H9 (cell line): ENCODE measurements at regions not wholly inside any gene's neighbourhood (a gene's known extent, or its start where the extent isn't known, plus 50 kb on each side); places are given as distances from the start of the nearest gene placed in this dataset.

Experiments
- DNase-seq: peaks from one replicate; pipeline ENCODE4 v3.0.0-alpha.2; 2017
- H2AFZ ChIP-seq: one replicate; pipeline ENCODE4 v1.6.1; 2013; ENCODE audit warnings: mild to moderate bottlenecking, low read length, control low read depth, moderate library complexity
- H2AK5ac ChIP-seq: 2 replicates; pipeline ENCODE4 v1.6.1; 2013; ENCODE audit warnings: low read length, control low read depth, mixed read lengths; ENCODE audit not compliant: insufficient read length
- H2BK120ac ChIP-seq: one replicate; pipeline ENCODE4 v1.6.1; 2013; ENCODE audit warnings: low read depth, mild to moderate bottlenecking, low read length, control low read depth, inconsistent platforms; ENCODE audit not compliant: poor library complexity, severe bottlenecking
- H2BK12ac ChIP-seq: 2 replicates; pipeline ENCODE4 v1.6.1; 2013; ENCODE audit warnings: low read length, control low read depth, mixed read lengths, low read depth; ENCODE audit not compliant: insufficient read length
- H2BK15ac ChIP-seq: 2 replicates; pipeline ENCODE4 v1.6.1; 2013; ENCODE audit warnings: low read depth, low read length, control low read depth
- H2BK20ac ChIP-seq: one replicate; pipeline ENCODE4 v1.6.1; 2013; ENCODE audit warnings: low read depth, mild to moderate bottlenecking, low read length, control low read depth, inconsistent platforms; ENCODE audit not compliant: poor library complexity, severe bottlenecking
- H2BK5ac ChIP-seq: 2 replicates; pipeline ENCODE4 v1.6.1; 2013; ENCODE audit warnings: low read length, control low read depth, mixed read lengths; ENCODE audit not compliant: insufficient read length
- H3K14ac ChIP-seq: 2 replicates; pipeline ENCODE4 v1.6.1; 2013; ENCODE audit warnings: low read length, control low read depth; ENCODE audit not compliant: insufficient read depth
- H3K18ac ChIP-seq: 2 replicates; pipeline ENCODE4 v1.6.1; 2013; ENCODE audit warnings: low read depth, mild to moderate bottlenecking, mixed read lengths, low read length, control low read depth; ENCODE audit not compliant: insufficient read length
- H3K23ac ChIP-seq: 2 replicates; pipeline ENCODE4 v1.6.1; 2013; ENCODE audit warnings: low read length, control low read depth, mixed read lengths, low read depth; ENCODE audit not compliant: insufficient read length
- H3K23me2 ChIP-seq: 2 replicates; pipeline ENCODE4 v1.6.1; 2013; ENCODE audit warnings: low read depth, mild to moderate bottlenecking, mixed read lengths, low read length, control low read depth; ENCODE audit not compliant: insufficient read length, poor library complexity, severe bottlenecking
- H3K27ac ChIP-seq: 2 replicates; pipeline ENCODE4 v1.5.1; 2013; ENCODE audit warnings: low read length, control low read depth, mixed read lengths, low read depth; ENCODE audit not compliant: insufficient read length
- H3K27me3 ChIP-seq: 2 replicates; pipeline ENCODE4 v1.6.1; 2013; ENCODE audit warnings: low read length, control low read depth, inconsistent platforms; ENCODE audit not compliant: insufficient read depth
- H3K4ac ChIP-seq: 2 replicates; pipeline ENCODE4 v1.6.1; 2013; ENCODE audit warnings: low read depth, mild to moderate bottlenecking, control low read depth, inconsistent platforms, low read length, moderate library complexity
- H3K4me1 ChIP-seq: 2 replicates; pipeline ENCODE4 v1.6.1; 2013; ENCODE audit warnings: low read length, control low read depth, inconsistent platforms; ENCODE audit not compliant: insufficient read depth
- H3K4me2 ChIP-seq: 2 replicates; pipeline ENCODE4 v1.6.1; 2013; ENCODE audit warnings: low read length, control low read depth, mixed read lengths; ENCODE audit not compliant: insufficient read length, insufficient read depth
- H3K56ac ChIP-seq: 2 replicates; pipeline ENCODE4 v1.6.1; 2013; ENCODE audit warnings: low read depth, mild to moderate bottlenecking, mixed read lengths, low read length, control low read depth; ENCODE audit not compliant: insufficient read length
- H3K79me1 ChIP-seq: 2 replicates; pipeline ENCODE4 v1.6.1; 2013; ENCODE audit warnings: low read depth, mild to moderate bottlenecking, moderate library complexity, low read length, control low read depth, inconsistent platforms; ENCODE audit not compliant: insufficient read depth, poor library complexity, severe bottlenecking
- H3K79me2 ChIP-seq: 2 replicates; pipeline ENCODE4 v1.6.1; 2013; ENCODE audit warnings: low read length, control low read depth, inconsistent platforms; ENCODE audit not compliant: insufficient read depth
- H3K9ac ChIP-seq: 2 replicates; pipeline ENCODE4 v1.6.1; 2013; ENCODE audit warnings: low read length, control low read depth, mixed read lengths; ENCODE audit not compliant: insufficient read length; ENCODE audit errors: extremely low read depth
- H3K9me3 ChIP-seq: one replicate; pipeline ENCODE4 v1.6.1; 2013; ENCODE audit warnings: low read depth, low read length, inconsistent platforms; ENCODE audit not compliant: control insufficient read depth
- H3T11ph ChIP-seq: one replicate; pipeline ENCODE4 v1.6.1; 2013; ENCODE audit warnings: mild to moderate bottlenecking, low read length, control low read depth, inconsistent platforms
- H4K20me1 ChIP-seq: one replicate; pipeline ENCODE4 v1.6.1; 2013; ENCODE audit not compliant: control insufficient read depth, insufficient read length, insufficient read depth
- H4K5ac ChIP-seq: 2 replicates; pipeline ENCODE4 v1.6.1; 2013; ENCODE audit warnings: low read depth, mild to moderate bottlenecking, mixed read lengths, low read length, control low read depth; ENCODE audit not compliant: insufficient read length
- H4K8ac ChIP-seq: replicated peaks from 2 replicates; pipeline ENCODE4 v1.6.1; 2013; ENCODE audit warnings: low read length, control low read depth, mixed read lengths, low read depth; ENCODE audit not compliant: insufficient read length
- H4K91ac ChIP-seq: 2 replicates; pipeline ENCODE4 v1.6.1; 2013; ENCODE audit warnings: low read depth, mild to moderate bottlenecking, moderate library complexity, mixed read lengths, low read length, control low read depth; ENCODE audit not compliant: insufficient read length
- H3K27ac Mint-ChIP-seq, 3 experiments: 2 replicates in 2 of 3; 3 replicates in 1 of 3; pipeline ENCODE4 v1.8.0; 2020 to 2021; ENCODE audit warnings: mixed read lengths in 3 of 3, mild to moderate bottlenecking in 1 of 3, moderate library complexity in 1 of 3
- H3K27me3 Mint-ChIP-seq: 2 replicates; pipeline ENCODE4 v1.8.0; 2021; ENCODE audit warnings: low read depth, mild to moderate bottlenecking, moderate library complexity, mixed read lengths
- H3K36me3 Mint-ChIP-seq, 3 experiments: 2 replicates in 2 of 3; 3 replicates in 1 of 3; pipeline ENCODE4 v1.8.0; 2020 to 2021; ENCODE audit warnings: low read depth in 3 of 3, mixed read lengths in 3 of 3; ENCODE audit not compliant: insufficient read depth in 1 of 3
- H3K4me1 Mint-ChIP-seq, 2 experiments: 2 replicates each; pipeline ENCODE4 v1.8.0; 2020; ENCODE audit warnings: mixed read lengths in 2 of 2
- H3K4me3 Mint-ChIP-seq, 2 experiments: 2 replicates in 1 of 2; 3 replicates in 1 of 2; pipeline ENCODE4 v1.8.0; 2020 to 2021; ENCODE audit warnings: mild to moderate bottlenecking in 2 of 2, mixed read lengths in 2 of 2, moderate library complexity in 1 of 2
- H3K9me3 Mint-ChIP-seq, 2 experiments: 2 replicates in 1 of 2; 3 replicates in 1 of 2; pipeline ENCODE4 v1.8.0; 2020; ENCODE audit warnings: mild to moderate bottlenecking in 2 of 2, mixed read lengths in 2 of 2, moderate library complexity in 1 of 2
- CTCF ChIP-seq: fragments of 200-600 bp; sonication (generic); conservative IDR thresholded peaks from 3 replicates; pipeline ENCODE4 v1.8.0; 2021; ENCODE audit warnings: antibody characterized with exemption, mild to moderate bottlenecking
- WGBS: extraction: QIAGEN DNeasy Blood & Tissue Kit; methylation state at CpG from one replicate; pipeline ENCODE4 v1.1.7; 2013; ENCODE audit warnings: missing lambda C conversion rate, low lambda C conversion rate, mixed read lengths; ENCODE audit not compliant: insufficient read length; ENCODE audit errors: extremely low coverage; 5-methylcytosine and 5-hydroxymethylcytosine counted together

- Histone ChIP-seq H3K4me2 (no peak overlapping the region), H3K56ac (no peak overlapping the region), H2BK120ac (no peak overlapping the region), H4K91ac (no peak overlapping the region), H3T11ph (no peak overlapping the region), H3K79me2 (no peaks in the 10 kb centered on the region), H3K9me3 (no peaks in the 10 kb centered on the region), H3K4me1 (no peaks in the 10 kb centered on the region), H3K4ac (no peak overlapping the region), H3K18ac (no peak overlapping the region), H2BK12ac (no peak overlapping the region), H4K5ac (no peak overlapping the region), H3K14ac (no peak overlapping the region), H2BK15ac (no peak overlapping the region), H3K9ac (no peak overlapping the region), H3K27ac (no peak overlapping the region), H3K23me2 (peaks cover 3% of the 10 kb centered on the region), H2BK20ac (no peak overlapping the region), H4K20me1 (no peaks in the 10 kb centered on the region), H3K79me1 (no peaks in the 10 kb centered on the region), H2BK5ac (no peak overlapping the region), H3K23ac (no peak overlapping the region), H4K8ac (no peak overlapping the region), H2AFZ (no peak overlapping the region), H2AK5ac (no peak overlapping the region), H3K27me3 (no peaks in the 10 kb centered on the region)
- no peaks in the 10 kb centered on the region for H3K27me3 Mint-ChIP-seq
- no peak for TF ChIP-seq CTCF
- no CpG with 5 or more reads among the region's 5 CpGs for WGBS
- no peak overlapping the region for H3K4me3 Mint-ChIP-seq
- DNase-seq = no peak
- H3K27ac Mint-ChIP-seq = no peak overlapping the region
- peaks cover 0 to 3% (median 1%) of the 10 kb centered on the region in 3 experiments; a peak in 1 of 7 replicates for H3K36me3 Mint-ChIP-seq
- no peaks in the 10 kb centered on the region for H3K4me1 Mint-ChIP-seq
- peaks cover 2 to 3% of the 10 kb centered on the region in 2 experiments; a peak in 2 of 5 replicates for H3K9me3 Mint-ChIP-seq
Observed at GRCh38 chr13:72346716-72347115, 380.7 kb downstream of the MZT1 start.
